ENCODE measurements at regions not wholly inside any gene's neighbourhood (a gene's known extent, or its start where the extent isn't known, plus 50 kb on each side); places are given as distances from the start of the nearest gene placed in this dataset.
"Not testable (repeated sequence)": the region's sequence is repeated elsewhere in the genome, so short reads cannot be mapped to it uniquely, and the experiment has no call there.

DNA sequence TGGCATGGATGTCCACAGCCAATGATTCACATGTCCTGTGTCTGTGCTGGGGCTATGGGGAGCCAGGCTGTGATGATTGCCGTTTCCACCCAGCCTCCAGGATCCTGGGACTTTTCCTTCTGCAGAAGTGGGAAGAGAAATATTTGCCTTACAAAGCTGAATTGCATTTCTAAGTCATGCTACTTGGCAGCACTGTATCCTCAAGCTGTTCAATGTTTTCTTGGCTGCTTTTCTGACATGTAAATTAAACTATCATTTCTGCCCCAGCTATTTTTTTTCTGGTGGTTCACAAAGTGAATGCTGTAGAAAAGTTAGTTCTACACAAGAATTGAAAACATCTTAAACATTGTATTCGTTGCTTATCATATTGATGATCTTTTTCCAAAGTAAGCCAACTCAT lies 51.9 kb upstream of the TCERG1L start:
- no peaks in the 10 kb centered on the region for H3K36me3 ChIP-seq (replicated peaks; ENCODE audit: control insufficient read depth, insufficient read depth, low read length)

DNA sequence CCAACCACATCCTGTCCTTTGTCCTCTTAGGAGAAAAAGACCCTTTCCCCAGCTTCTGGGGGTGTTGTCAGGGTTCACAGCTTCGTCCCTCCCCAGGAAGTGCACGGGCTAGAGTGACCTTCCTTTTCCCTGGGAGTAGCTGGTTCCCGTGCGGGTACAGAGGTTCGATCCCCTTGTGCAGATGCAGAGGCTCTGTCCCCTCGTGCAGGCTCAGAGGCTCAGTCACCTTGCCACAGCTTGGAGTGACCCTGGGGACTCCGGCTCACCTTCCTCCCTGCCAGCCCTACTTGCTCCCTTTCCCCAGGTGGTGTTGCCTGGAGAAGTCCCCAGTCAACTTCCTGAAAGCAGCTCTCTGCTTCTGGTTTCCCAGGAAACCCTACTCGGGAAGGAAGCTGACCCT lies 60.0 kb upstream of the TCERG1L start:
- Histone ChIP-seq H3K36me3 (replicated peaks; ENCODE audit: control insufficient read depth, insufficient read depth, low read length) (no peaks in the 10 kb centered on the region), H3K27me3 (ENCODE audit: control insufficient read depth, insufficient read depth, low read length) (no peaks in the 10 kb centered on the region), H3K4me3 (ENCODE audit: insufficient read depth, low read depth, low read length) (no peak overlapping the region)
- DNase-seq: no peak

More for the DNA sequence above, 51.9 kb upstream of the TCERG1L start:
- DNase-seq: no peak
- H3K27me3 ChIP-seq (ENCODE audit: control insufficient read depth, insufficient read depth, low read length): no peaks in the 10 kb centered on the region
- no peak overlapping the region for H3K4me3 ChIP-seq (ENCODE audit: insufficient read depth, low read depth, low read length)

DNA sequence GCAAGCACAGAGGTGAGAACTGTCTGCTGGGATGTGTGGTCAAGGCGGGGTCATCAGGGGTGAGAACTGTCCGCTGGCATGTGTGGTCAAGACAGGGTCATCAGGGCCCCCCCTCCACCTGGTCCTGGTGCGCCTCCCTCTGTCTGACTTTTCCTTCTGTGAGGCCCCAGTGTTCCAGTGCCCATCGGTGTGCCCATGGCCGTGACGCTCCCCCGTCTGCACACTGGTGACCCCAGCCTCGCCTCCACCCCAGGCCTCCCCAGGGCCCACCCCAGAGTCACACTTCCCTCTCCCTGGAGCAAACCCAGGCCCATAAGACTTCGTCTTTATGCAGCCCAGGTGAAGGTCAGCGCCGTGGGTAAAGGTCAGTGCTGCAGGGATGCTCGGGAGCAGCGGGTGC lies 70.1 kb upstream of the TCERG1L start:
- H3K36me3 ChIP-seq (replicated peaks; ENCODE audit: control insufficient read depth, insufficient read depth, low read length): no peaks in the 10 kb centered on the region
- H3K27me3 ChIP-seq (ENCODE audit: control insufficient read depth, insufficient read depth, low read length): no peaks in the 10 kb centered on the region
- H3K4me3 ChIP-seq (ENCODE audit: insufficient read depth, low read depth, low read length): no peak overlapping the region
- no peak for DNase-seq

DNA sequence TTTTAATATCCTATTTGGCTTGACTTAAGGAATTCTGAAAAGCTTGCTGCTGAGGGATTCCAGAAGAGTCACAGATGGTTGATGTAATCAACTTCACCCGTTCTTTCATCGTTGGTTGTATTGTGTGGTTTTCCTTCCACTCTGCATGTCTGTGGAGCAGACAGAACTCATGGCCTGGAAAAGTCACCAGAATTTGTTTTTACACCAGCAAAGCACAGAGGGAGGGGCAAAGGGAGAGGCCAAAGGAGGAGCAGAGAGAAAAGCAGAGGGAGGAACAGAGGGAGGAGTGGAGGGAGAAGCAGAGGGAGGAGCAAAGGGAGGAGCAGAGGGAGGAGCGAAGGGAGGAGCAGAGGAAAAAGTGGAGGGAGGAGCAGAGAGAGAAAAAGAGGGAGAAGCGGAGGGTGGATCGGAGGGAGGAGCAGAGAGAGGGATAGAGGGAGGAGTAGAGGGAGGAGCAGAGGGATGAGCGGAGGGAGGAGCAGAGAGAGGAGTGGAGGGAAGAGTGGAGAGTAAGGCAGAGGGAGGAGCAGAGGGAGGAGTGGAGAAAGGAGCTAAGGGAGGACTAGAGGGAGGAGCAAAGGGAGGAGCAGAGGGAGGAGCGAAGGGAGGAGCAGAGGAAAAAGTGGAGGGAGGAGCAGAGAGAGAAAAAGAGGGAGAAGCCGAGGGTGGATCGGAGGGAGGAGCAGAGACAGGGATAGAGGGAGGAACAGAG lies 73.8 kb upstream of the TCERG1L start:
- H3K27me3 ChIP-seq (ENCODE audit: control insufficient read depth, insufficient read depth, low read length); H3K36me3 ChIP-seq (replicated peaks; ENCODE audit: control insufficient read depth, insufficient read depth, low read length); H3K4me3 ChIP-seq (ENCODE audit: insufficient read depth, low read depth, low read length); DNase-seq: not testable (repeated sequence)

DNA sequence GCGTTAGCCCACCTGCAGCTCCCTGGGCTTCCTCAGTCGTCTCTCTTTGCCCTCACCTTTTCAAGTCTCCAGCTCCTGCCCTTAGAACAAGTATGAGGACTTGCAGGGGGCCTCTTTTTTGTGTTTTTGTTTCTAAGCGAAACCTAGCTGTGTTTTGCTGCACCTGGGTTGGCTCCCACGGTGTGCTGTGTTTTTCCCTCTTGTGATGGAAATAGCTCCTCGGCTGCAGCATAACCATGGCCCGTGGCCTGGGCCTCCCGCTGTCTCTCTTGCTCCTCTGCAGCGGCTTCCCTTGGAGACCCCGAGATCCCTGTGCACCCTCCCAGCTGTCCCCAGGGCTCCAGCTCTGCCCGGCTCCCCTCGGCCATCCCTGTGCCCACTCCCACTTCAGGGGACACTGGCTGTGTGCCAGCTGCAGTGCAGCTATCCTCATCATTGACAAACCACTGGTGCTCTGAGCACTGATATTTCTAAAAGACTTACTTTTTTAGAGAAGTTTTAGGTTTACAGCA lies 75.6 kb upstream of the TCERG1L start:
- Histone ChIP-seq H3K36me3 (replicated peaks; ENCODE audit: control insufficient read depth, insufficient read depth, low read length) (no peaks in the 10 kb centered on the region), H3K4me3 (ENCODE audit: insufficient read depth, low read depth, low read length) (no peak overlapping the region), H3K27me3 (ENCODE audit: control insufficient read depth, insufficient read depth, low read length) (0 out of 2 replicates have a peak, but pooled peaks cover 1% of the 10 kb centered on the region)
- DNase-seq: peak; percentile 72

DNA sequence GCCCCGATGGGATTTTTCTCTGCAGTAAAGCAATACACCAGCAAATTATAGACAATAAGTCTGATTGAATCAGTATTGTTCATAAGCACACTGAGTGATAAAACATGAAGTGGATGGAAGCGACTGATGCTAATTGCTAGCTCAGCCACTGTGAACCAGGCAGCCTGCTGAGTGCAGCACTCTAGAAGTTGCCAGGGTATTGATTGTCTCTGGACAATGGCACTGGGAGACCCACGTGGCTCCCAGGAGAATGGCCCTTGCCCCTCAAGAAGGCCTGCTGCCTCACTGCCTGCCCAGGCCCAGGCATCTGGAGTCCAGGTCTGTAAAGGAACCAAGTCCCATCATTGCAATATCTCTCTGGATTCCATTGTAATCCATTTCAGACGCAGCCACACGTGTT lies 80.4 kb upstream of the TCERG1L start:
- DNase-seq: no peak
- no peaks in the 10 kb centered on the region for H3K27me3 ChIP-seq (ENCODE audit: control insufficient read depth, insufficient read depth, low read length)
- H3K36me3 ChIP-seq (replicated peaks; ENCODE audit: control insufficient read depth, insufficient read depth, low read length): no peaks in the 10 kb centered on the region
- no peak overlapping the region for H3K4me3 ChIP-seq (ENCODE audit: insufficient read depth, low read depth, low read length)

DNA sequence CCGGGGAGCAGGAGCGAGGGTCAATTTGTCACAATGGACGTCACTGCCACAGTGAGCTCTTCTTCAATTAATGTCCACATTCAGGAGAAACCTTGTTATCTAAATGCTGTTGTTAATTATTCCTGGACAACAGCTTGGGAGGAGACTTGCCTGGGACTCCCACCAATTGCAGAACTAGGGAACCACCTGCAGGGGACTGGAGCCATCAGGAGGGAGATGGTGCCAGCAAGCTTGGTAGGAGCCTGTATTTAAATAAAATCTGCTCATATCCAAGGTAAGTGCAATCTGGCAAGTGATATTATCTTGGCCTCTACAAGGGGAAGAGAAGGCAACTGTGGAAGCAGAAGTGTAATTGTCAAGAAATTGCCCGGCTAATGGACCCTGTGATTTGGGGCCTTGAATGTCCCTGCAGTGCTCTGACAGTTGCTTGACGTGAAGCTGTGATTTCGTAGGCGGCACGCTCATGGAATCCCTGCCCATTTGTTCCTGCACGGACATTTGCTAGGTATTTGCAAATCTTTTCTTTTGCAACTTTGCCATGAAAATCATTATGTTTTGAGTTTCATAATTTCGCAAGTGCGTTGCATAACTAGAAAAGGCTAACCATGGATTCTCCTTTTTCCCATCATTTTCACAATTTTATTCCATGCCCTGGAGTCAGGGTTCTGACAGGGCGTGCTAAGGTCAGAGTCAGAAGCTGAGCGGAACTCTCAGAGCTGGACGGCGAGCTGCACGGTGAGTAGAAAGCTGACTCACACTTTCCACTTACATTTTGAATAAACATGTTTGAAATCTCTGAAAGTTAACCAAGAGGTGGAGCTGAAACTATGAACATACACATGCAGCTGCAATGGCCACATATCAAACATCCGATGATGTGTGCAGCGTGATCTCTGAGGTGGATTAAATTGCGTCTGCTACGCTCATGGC lies 84.9 kb upstream of the TCERG1L start:
- Histone ChIP-seq H3K36me3 (replicated peaks; ENCODE audit: control insufficient read depth, insufficient read depth, low read length) (no peaks in the 10 kb centered on the region), H3K27me3 (ENCODE audit: control insufficient read depth, insufficient read depth, low read length) (no peaks in the 10 kb centered on the region), H3K4me3 (ENCODE audit: insufficient read depth, low read depth, low read length) (no peak overlapping the region)
- DNase-seq: peak; percentile 78

DNA sequence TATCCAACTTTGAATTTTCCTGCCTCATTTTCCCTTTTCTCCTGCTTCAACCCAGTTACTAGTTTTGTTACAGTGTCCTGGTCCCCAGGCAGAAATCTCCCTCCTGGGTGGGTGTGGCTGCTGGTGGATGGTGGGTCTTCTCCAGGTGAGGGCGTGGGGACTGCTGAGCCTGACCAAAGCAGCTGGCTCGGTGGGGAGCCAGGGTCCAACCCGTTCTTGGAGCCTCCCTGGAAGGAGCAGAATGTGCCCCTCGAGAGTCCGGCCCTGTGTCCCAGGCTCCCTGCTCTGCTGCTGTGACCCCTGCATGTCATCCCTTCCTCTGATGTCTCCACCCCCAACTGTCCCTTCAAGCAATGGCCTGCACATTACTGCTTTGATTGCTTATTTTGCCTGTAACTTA lies 86.6 kb upstream of the TCERG1L start:
- Histone ChIP-seq H3K4me3 (ENCODE audit: insufficient read depth, low read depth, low read length) (no peak overlapping the region), H3K27me3 (ENCODE audit: control insufficient read depth, insufficient read depth, low read length) (no peaks in the 10 kb centered on the region), H3K36me3 (replicated peaks; ENCODE audit: control insufficient read depth, insufficient read depth, low read length) (no peaks in the 10 kb centered on the region)
- DNase-seq: no peak

DNA sequence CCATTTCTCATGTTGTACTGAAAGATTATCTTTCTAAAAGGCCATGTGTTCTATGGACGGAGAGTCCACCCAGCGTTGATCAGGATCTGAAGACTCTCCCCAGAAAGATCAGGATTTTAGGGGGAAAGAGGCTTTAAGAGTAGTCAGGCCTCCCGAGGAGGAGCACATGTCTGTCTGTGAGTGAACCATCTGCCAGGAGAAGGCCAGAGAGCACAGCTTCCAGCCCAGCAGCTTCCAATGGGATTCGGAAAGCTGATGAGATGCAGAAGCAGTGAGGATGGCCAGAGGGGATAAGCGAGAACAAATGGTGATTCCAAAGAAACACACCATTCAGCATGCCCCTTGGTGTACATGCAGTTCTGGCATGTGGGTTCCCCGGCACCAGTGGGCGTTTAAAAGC lies 88.5 kb upstream of the TCERG1L start:
- no peak overlapping the region for H3K4me3 ChIP-seq (ENCODE audit: insufficient read depth, low read depth, low read length)
- H3K27me3 ChIP-seq (ENCODE audit: control insufficient read depth, insufficient read depth, low read length): no peaks in the 10 kb centered on the region
- no peak for DNase-seq
- no peaks in the 10 kb centered on the region for H3K36me3 ChIP-seq (replicated peaks; ENCODE audit: control insufficient read depth, insufficient read depth, low read length)

DNA sequence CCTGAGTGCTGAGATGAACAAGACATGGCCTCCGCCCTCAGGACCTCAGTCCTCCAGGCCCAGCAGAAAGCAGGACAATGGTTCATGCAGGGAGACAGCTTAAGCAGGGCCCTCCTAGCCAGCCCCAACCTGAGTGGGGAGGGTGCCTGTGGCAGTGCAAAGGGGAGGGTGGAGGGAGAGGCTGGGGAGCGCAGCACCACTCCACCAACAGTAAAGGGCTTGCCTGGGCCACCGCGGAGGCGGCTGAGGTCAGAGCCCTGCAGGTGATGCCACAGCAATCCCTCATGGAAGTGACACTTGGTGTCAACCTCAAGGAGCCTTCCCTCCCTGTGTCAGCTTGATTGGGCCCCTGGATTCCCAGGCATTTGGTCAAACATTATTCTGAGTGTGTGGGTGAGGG lies 89.0 kb upstream of the TCERG1L start:
- DNase-seq: no peak
- Histone ChIP-seq H3K4me3 (ENCODE audit: insufficient read depth, low read depth, low read length) (no peak overlapping the region), H3K36me3 (replicated peaks; ENCODE audit: control insufficient read depth, insufficient read depth, low read length) (no peaks in the 10 kb centered on the region), H3K27me3 (ENCODE audit: control insufficient read depth, insufficient read depth, low read length) (no peaks in the 10 kb centered on the region)

DNA sequence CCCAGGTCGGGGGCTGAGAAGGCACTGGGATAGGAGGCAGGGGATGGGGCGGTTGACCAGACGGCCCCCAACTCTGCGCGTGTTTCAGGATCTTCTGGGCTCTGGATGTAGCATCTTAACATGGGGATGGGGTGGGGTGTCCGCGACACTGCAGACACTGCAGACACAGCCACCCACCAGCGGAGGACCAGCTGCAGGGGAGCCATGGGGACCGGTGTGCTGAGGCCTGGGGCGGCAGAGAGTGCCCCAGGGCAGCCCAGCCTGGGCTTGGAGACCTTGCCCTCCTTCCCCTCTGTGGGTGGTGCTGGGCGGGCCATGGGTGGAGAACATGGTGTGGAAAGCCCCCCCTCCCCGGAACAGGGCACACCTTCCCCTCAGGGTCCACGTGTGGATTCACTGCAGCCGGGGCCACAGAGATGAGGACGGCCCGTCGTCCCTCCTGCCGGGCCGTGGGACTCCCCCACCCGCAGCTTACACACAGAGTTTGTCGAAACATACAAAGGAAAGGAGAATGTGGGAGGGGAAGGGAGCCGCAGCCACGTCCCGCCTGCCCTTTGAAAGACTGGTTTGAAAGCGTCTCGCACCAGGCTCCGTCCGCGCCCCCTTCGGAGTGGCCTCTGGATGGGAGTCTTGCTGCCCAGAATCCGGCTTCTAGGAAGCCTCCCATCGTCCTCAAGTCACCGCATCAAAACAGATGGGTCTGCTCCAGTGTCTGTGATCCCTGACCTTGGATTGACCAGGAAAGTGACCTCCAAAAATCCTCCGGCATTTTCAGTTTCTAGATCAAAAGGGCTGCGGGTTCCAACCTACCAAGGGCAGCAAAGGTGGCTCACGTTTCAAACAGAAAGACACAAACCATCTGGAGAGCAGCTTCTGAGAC lies 91.5 kb upstream of the TCERG1L start:
- Histone ChIP-seq H3K36me3 (replicated peaks; ENCODE audit: control insufficient read depth, insufficient read depth, low read length) (no peaks in the 10 kb centered on the region), H3K27me3 (ENCODE audit: control insufficient read depth, insufficient read depth, low read length) (no peaks in the 10 kb centered on the region), H3K4me3 (ENCODE audit: insufficient read depth, low read depth, low read length) (no peak overlapping the region)
- peak; percentile 66 for DNase-seq

DNA sequence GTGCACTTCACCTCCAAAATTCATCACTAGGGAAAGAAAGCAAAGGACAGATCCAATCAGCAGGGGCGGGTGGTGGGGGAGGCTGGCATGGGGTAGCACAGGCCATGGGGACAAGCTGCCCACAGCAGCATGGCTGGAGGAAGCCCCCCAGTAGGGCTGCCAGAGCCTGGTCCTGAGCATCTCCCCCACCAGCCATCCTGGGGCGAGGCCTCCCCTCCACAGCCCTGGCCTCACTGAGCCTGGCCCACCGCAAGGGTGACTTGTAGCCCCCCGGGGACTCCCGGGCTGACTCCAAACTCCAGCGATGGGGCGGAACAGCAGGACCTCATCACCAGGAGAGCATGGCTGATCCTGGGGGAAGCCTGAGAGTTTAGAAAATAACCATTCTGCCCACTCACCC lies 92.4 kb upstream of the TCERG1L start:
- no peak for DNase-seq
- H3K36me3 ChIP-seq (replicated peaks; ENCODE audit: control insufficient read depth, insufficient read depth, low read length): no peaks in the 10 kb centered on the region
- H3K27me3 ChIP-seq (ENCODE audit: control insufficient read depth, insufficient read depth, low read length): no peaks in the 10 kb centered on the region
- no peak overlapping the region for H3K4me3 ChIP-seq (ENCODE audit: insufficient read depth, low read depth, low read length)

DNA sequence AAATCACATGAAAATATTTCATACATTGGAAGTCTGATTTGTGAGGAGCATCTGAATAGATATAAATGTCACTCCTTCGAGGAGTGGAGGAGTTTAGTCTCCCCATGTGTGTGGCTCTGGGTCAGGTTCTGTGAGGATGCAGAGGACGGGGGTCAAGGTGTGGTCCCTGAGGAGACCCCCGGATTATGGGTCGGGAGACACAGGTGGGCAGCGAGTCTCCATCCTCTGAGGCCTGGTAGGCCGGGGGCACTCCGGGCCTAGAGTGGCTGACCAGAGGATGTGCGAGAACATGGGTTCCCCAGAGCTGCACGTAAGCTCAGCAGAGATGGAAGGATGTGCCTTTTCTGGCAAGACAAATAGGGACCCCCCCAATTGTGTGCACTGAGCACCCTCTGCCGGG lies 93.4 kb upstream of the TCERG1L start:
- no peaks in the 10 kb centered on the region for H3K27me3 ChIP-seq (ENCODE audit: control insufficient read depth, insufficient read depth, low read length)
- H3K36me3 ChIP-seq (replicated peaks; ENCODE audit: control insufficient read depth, insufficient read depth, low read length): no peaks in the 10 kb centered on the region
- H3K4me3 ChIP-seq (ENCODE audit: insufficient read depth, low read depth, low read length): no peak overlapping the region
- no peak for DNase-seq

DNA sequence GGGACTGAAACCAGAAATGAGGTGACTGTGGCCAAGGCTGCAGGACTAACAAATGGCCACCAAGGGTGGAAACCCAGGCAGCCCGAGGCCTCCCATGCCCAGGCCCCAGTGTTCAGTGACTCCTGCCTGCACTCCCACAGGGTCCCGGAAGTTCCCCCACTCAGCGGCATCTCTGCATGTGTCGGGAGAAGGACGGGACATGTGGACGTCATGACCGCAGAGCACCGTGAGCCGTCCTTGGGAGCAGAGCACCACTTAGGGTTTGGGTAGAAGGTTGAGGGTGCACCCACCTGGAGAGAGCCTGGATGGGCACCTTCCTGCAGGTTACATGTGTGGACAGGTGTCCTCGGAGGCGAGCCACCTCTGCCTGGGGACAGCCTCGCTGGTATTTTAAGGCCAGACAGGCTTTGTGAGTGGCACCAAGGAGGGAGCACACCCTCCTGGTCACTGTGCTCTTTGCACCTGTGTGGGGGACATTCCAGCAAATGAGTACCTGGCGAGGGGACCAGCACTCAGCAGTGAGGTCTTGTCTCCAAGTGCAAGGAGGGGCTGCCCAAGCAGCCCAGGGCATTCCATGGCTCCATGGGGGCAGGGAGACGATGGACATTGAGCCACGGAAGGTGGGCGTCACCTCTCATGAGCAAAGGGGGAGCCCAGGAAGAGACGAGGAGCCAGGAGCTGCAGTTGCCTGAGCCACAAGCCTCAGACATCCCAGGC lies 95.3 kb upstream of the TCERG1L start:
- H3K4me3 ChIP-seq (ENCODE audit: insufficient read depth, low read depth, low read length): no peak overlapping the region
- no peaks in the 10 kb centered on the region for H3K27me3 ChIP-seq (ENCODE audit: control insufficient read depth, insufficient read depth, low read length)
- H3K36me3 ChIP-seq (replicated peaks; ENCODE audit: control insufficient read depth, insufficient read depth, low read length): no peaks in the 10 kb centered on the region
- peak; percentile 54 for DNase-seq
